ENCODE measurements at regions not wholly inside any gene's neighbourhood (a gene's known extent, or its start where the extent isn't known, plus 50 kb on each side); places are given as distances from the start of the nearest gene placed in this dataset.

- DNase-seq (ENCODE audit: low spot score), result no peak
- ATAC-seq, result no peak
- Histone ChIP-seq H3K4me1 (ENCODE audit: insufficient read depth) (peaks cover 10% of the 10 kb centered on the region), H3K79me2 (replicated peaks; ENCODE audit: insufficient read depth) (no peaks in the 10 kb centered on the region), H3F3A (replicated peaks; ENCODE audit: low read depth) (no peaks in the 10 kb centered on the region), H4K20me1 (replicated peaks; ENCODE audit: insufficient read depth) (no peaks in the 10 kb centered on the region), H3K9me2 (ENCODE audit: insufficient read depth) (peaks cover 5% of the 10 kb centered on the region; the same call in 1 of the 2 replicates), H3K36me3 (ENCODE audit: insufficient read depth) (no peaks in the 10 kb centered on the region), H3K27ac (ENCODE audit: low read depth) (no peak overlapping the region), H3K27me3 (ENCODE audit: insufficient read depth) (no peaks in the 10 kb centered on the region), H2AFZ (no peak overlapping the region), H3K4me3 (no peak overlapping the region), H3K4me2 (no peak overlapping the region)
- no peak for TF ChIP-seq CREB1 (CRISPR knock-in tag; IDR thresholded peaks at IDR 0.05; ENCODE audit: low read depth)
- no peak for TF ChIP-seq EZH2phosphoT487 (IDR thresholded peaks at IDR 0.05; ENCODE audit: unreplicated experiment)
- no peak for TF ChIP-seq ZNF462 (CRISPR knock-in tag; IDR thresholded peaks at IDR 0.05)
- TF ChIP-seq ZNF331 (CRISPR knock-in tag; IDR thresholded peaks at IDR 0.05; ENCODE audit: low read depth), result no peak
- TF ChIP-seq JUNB (IDR thresholded peaks at IDR 0.05; ENCODE audit: unreplicated experiment), result no peak
- TF ChIP-seq, protein P1, sequence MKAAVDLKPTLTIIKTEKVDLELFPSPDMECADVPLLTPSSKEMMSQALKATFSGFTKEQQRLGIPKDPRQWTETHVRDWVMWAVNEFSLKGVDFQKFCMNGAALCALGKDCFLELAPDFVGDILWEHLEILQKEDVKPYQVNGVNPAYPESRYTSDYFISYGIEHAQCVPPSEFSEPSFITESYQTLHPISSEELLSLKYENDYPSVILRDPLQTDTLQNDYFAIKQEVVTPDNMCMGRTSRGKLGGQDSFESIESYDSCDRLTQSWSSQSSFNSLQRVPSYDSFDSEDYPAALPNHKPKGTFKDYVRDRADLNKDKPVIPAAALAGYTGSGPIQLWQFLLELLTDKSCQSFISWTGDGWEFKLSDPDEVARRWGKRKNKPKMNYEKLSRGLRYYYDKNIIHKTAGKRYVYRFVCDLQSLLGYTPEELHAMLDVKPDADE (IDR thresholded peaks at IDR 0.05), result no peak
- TF ChIP-seq, protein P2, sequence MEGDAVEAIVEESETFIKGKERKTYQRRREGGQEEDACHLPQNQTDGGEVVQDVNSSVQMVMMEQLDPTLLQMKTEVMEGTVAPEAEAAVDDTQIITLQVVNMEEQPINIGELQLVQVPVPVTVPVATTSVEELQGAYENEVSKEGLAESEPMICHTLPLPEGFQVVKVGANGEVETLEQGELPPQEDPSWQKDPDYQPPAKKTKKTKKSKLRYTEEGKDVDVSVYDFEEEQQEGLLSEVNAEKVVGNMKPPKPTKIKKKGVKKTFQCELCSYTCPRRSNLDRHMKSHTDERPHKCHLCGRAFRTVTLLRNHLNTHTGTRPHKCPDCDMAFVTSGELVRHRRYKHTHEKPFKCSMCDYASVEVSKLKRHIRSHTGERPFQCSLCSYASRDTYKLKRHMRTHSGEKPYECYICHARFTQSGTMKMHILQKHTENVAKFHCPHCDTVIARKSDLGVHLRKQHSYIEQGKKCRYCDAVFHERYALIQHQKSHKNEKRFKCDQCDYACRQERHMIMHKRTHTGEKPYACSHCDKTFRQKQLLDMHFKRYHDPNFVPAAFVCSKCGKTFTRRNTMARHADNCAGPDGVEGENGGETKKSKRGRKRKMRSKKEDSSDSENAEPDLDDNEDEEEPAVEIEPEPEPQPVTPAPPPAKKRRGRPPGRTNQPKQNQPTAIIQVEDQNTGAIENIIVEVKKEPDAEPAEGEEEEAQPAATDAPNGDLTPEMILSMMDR (conservative IDR thresholded peaks at IDR 0.05; ENCODE audit: low read depth in 2 of 2), result no peak
- no peak for TF ChIP-seq STAT1 (IDR thresholded peaks at IDR 0.05; ENCODE audit: unreplicated experiment)
- no peak for TF ChIP-seq POLR2AphosphoS5 (IDR thresholded peaks at IDR 0.05; ENCODE audit: low read depth)
- no peak for TF ChIP-seq EZH2 (IDR thresholded peaks at IDR 0.05; ENCODE audit: low read depth, unreplicated experiment)
- TF ChIP-seq, protein P3, sequence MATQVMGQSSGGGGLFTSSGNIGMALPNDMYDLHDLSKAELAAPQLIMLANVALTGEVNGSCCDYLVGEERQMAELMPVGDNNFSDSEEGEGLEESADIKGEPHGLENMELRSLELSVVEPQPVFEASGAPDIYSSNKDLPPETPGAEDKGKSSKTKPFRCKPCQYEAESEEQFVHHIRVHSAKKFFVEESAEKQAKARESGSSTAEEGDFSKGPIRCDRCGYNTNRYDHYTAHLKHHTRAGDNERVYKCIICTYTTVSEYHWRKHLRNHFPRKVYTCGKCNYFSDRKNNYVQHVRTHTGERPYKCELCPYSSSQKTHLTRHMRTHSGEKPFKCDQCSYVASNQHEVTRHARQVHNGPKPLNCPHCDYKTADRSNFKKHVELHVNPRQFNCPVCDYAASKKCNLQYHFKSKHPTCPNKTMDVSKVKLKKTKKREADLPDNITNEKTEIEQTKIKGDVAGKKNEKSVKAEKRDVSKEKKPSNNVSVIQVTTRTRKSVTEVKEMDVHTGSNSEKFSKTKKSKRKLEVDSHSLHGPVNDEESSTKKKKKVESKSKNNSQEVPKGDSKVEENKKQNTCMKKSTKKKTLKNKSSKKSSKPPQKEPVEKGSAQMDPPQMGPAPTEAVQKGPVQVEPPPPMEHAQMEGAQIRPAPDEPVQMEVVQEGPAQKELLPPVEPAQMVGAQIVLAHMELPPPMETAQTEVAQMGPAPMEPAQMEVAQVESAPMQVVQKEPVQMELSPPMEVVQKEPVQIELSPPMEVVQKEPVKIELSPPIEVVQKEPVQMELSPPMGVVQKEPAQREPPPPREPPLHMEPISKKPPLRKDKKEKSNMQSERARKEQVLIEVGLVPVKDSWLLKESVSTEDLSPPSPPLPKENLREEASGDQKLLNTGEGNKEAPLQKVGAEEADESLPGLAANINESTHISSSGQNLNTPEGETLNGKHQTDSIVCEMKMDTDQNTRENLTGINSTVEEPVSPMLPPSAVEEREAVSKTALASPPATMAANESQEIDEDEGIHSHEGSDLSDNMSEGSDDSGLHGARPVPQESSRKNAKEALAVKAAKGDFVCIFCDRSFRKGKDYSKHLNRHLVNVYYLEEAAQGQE (IDR thresholded peaks at IDR 0.05; ENCODE audit: unreplicated experiment), result no peak
- Mint-ChIP-seq H3K9me3 (no peaks in the 10 kb centered on the region), H3K4me1 (peaks cover 27% of the 10 kb centered on the region), H3K27ac (no peak overlapping the region), H3K36me3 (ENCODE audit: low read depth) (no peaks in the 10 kb centered on the region), H3K27me3 (ENCODE audit: insufficient read depth, low read depth, poor library complexity) (peaks cover 4% of the 10 kb centered on the region), H3K4me3 (no peak overlapping the region)
Observed at GRCh38 chr3:72299321-72299802, 514.4 kb upstream of the PROK2 start.
